ENCODE measurements at regions not wholly inside any gene's neighbourhood (a gene's known extent, or its start where the extent isn't known, plus 50 kb on each side); places are given as distances from the start of the nearest gene placed in this dataset.
A peak's percentile ranks its signal among the peaks of the same experiment; 100 is the strongest.

GRCh38 chr1:234726359-234726943 is 116.5 kb upstream of the IRF2BP2 start:
- DNase-seq = peak in 2 of 51 donors; percentile 25 to 47

GRCh38 chr1:234725177-234726132 is 115.5 kb upstream of the IRF2BP2 start:
- peak in 16 of 51 donors; percentile 16 to 72 (median 32) for DNase-seq

- peak in 38 of 51 donors; percentile 38 to 94 (median 76) for DNase-seq
Observed at GRCh38 chr1:234724516-234725176, 114.7 kb upstream of the IRF2BP2 start.

DNA sequence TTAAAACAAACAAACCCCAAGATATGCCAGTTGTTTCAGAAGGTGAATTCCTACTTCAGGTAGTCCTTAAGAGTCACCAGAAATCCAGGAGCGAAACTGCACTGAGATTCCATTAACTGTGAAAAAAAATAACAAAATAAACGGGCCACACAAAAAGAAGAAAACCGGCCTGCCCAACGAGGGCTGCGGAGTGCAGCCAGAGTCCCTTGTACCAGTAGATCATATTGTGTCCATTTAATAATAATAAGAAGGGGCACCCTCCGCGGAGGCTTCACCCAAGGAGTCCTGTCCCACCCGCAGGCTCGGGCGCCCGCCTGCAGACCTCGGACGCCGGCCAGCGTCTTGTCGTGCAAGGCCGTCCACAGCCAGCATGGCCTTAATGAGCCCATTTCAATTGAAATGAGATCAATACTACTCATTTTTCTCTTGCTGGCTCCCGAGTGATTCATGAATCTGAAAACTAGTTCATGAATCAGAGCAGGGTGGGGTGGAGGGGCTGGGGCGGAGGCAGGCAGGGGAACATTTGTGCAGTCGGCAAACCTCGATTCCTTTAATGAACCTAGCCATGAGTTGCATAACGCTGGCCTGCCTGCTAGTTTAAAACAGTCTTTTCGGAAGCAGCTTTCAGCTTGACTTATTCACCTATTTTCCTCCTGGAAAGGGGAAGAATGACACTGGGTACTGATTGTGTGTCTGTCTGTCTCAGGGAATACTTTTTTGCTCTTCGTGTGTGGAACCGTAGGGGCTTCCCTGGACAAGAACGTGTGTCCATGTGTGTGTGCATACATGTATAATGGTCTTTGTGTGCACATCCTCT is 113.1 kb upstream of the IRF2BP2 start:
- peak in 42 of 51 donors; percentile 16 to 94 (median 62) for DNase-seq

DNA sequence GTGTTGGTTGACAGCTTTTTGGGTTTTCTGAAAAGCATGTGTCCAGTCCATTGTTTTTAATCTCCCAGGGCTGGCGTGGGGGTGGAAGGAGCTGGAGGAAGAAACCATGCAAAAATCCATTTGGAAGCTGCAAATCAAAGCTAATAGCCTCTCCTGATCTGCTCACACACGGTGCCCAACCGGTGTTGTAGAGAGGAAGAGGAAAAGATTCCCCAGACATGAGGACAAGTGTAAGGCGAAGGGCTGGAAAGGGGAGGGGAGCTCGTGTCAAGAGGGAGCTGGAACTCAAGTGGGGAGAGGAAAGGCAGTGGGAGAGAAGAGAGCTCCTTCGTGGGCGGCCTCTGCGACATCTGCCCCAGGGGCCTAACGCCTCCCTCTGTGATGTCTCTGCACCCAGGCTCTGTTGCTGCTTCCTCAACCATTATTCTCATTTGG is 112.3 kb upstream of the IRF2BP2 start:
- peak in 1 of 51 donors; percentile 73 for DNase-seq

DNA sequence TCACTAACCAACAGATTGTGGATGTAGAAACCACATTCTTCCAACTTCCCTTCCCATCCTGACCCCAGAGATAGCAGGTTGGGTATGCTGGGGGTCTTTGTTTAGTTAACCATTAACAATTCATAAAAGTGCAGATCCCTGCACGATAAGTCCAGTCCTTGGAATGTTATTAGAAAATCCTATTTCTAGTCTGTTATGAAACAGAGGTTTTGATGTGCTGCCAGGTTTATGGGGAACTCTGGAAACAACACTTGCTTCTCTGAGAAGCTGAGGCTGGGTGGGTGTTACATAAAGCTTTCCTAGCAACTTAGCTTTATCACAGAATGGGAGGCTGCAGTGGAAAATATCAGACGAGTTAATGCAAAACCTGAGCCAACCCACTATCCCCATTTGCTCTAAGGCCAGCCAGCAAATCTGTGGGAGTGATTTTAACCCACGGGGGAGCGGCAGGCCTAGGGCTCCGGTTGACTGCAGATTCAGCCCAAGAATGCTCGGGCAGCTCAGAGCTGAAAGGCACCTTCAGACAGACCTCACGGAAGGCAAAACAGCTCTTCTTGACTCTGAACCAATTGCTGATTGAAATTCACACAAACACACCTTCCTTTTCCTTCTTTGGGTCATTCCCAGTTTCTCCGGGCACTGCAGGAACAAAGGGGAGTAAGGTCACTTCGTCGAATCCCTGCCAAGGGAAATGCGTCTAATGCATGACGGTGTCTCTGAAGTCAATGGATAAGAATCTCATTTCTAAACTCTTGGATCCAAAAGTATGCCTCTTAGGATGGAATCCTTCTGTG is 111.7 kb upstream of the IRF2BP2 start:
- DNase-seq = peak in 21 of 51 donors; percentile 18 to 86 (median 36)

- DNase-seq = no peak
Observed at GRCh38 chr1:234720709-234721441, 110.9 kb upstream of the IRF2BP2 start.

DNA sequence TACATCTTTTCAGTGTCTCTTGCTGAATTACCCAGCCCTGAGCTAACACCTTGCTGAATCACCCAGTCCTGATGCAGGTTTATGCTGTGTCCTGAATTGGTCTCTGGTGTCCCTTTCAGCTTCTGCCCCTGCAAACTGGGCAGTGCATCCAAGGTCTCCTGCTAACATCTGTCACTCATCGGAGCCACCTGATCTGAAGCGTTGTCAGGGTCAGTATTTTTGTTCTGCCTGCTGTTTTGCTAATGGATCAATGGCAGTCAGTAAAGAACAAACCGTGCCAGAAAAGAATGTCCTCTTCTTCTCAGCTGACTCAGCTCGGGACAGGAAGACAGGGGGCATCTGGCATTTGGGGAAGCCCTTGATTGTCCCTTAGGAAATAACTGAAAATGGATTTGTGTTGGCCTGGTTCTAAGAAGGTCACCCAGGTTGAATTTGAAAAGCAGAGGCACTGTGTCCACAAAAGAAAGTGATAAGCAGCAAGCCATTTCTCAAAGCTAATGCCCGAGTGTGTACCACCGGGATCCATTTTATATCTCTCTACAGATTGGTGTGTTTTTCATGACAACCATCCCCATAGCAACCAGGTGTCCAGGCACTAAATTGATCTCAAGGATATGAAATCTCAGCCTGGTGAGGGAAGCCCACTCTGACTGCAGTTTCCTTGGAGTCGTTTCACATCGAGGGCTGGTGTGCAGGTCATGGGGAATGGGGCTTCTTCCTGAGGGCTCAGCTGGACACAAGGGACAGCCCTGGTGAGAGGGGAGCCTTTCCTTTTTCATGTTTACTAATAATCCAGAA is 109.7 kb upstream of the IRF2BP2 start:
- DNase-seq = peak in 1 of 51 donors; percentile 17

GRCh38 chr1:234718496-234719453 is 108.8 kb upstream of the IRF2BP2 start:
- no peak for DNase-seq

- DNase-seq = peak in 13 of 51 donors; percentile 14 to 51 (median 32)
Observed at GRCh38 chr1:234716908-234717375, 107.0 kb upstream of the IRF2BP2 start.

- no peak for DNase-seq
Observed at GRCh38 chr1:234715252-234716014, 105.5 kb upstream of the IRF2BP2 start.

- no peak for DNase-seq
Observed at GRCh38 chr1:234713859-234714258, 103.9 kb upstream of the IRF2BP2 start.

DNA sequence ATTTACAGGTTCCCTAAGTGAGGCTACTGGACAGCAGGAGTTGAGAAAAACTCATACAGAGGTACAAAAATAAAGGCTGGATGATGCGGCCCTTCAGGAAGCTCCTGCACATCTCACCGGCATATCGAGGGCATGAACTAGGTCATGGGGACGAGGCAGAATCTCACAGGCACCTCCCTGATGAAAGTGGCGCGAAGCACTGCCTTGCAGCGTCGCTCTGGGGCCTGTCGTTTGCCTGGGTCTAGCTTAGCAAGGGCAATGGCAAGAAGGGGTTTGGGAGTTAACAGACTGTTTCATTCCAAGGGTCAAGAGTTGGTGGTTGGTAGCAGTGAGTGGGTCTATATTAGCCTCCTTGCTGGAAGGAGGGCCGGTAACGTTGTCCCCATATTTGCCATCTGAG is 103.5 kb upstream of the IRF2BP2 start:
- DNase-seq = no peak

DNA sequence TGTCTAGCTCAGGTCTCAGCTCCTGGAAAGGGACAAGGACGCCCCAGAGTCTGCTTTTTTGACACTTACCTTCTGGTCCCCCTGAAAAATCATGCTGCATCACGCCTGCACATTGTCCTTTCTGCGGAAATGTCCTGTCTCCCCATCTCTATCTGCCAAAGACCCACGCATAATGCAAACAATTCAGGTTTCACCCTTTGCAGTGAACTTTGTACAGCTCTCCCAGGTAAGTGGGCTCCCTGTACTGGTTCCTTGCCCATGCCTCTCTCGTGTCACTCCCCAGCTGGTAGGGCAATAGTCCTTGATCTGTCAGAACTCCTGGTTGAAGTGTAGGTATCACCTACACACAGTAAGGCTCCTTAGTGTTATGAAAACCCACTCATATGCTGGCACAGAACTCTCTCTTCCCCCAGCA is 102.9 kb upstream of the IRF2BP2 start:
- no peak for DNase-seq

- DNase-seq = no peak
Observed at GRCh38 chr1:234710936-234711724, 101.2 kb upstream of the IRF2BP2 start.

- no peak for DNase-seq
Observed at GRCh38 chr1:234710381-234710780, 100.4 kb upstream of the IRF2BP2 start.

Measured in hypothalamus (tissue), 51 donors.